Tibial nerve (tissue), 4 donors: ENCODE measurements at regions not wholly inside any gene's neighbourhood (a gene's known extent, or its start where the extent isn't known, plus 50 kb on each side); places are given as distances from the start of the nearest gene placed in this dataset.

ENCODE experiments used
- DNase-seq, 2 donors: peaks; one replicate each; pipeline ENCODE4 v3.0.0-alpha.2; 2019; ENCODE audit warnings: low spot score in 2 of 2
- H3K27ac ChIP-seq, 4 donors: fragments of 200-600 bp; sonication (generic) in 3 of 4; one replicate each; pipeline ENCODE4 v1.5.1; 2017 to 2019; ENCODE audit warnings: mild to moderate bottlenecking in 1 of 4
- H3K27me3 ChIP-seq, 2 donors: fragments of 200-600 bp; sonication (generic) in 1 of 2; one replicate each; pipeline versions ENCODE4 v1.5.1 to v1.6.0; 2017 to 2019
- H3K36me3 ChIP-seq, 3 donors: fragments of 200-600 bp; sonication (generic); one replicate each; pipeline ENCODE4 v1.5.1; 2018 to 2019
- H3K4me1 ChIP-seq, 4 donors: fragments of 200-600 bp; sonication (generic) in 3 of 4; one replicate each; pipeline ENCODE4 v1.5.1; 2017 to 2019
- H3K4me3 ChIP-seq, 4 donors: fragments of 200-600 bp; sonication (generic) in 3 of 4; one replicate each; pipeline ENCODE4 v1.5.1; 2017 to 2019; ENCODE audit warnings: mild to moderate bottlenecking in 1 of 4, moderate library complexity in 1 of 4
- H3K9me3 ChIP-seq, 4 donors: fragments of 200-600 bp; sonication (generic) in 3 of 4; one replicate each; pipeline ENCODE4 v1.5.1; 2017 to 2019
- CTCF ChIP-seq, 5 experiments: fragments of 200-600 bp in 3 of 5; fragments of 450-650 bp in 2 of 5; sonication (generic) in 3 of 5; IDR thresholded peaks; one replicate each; pipeline ENCODE4 v1.5.1; 2016 to 2019; ENCODE audit warnings: antibody characterized with exemption in 5 of 5, mild to moderate bottlenecking in 3 of 5, moderate library complexity in 2 of 5
- EP300 ChIP-seq, 2 donors: sonication (generic); formaldehyde crosslinking; IDR thresholded peaks; one replicate each; pipeline ENCODE4 v1.6.1; 2017; ENCODE audit warnings: antibody characterized with exemption in 2 of 2, mild to moderate bottlenecking in 1 of 2
- POLR2A ChIP-seq, 2 donors: fragments of 450-650 bp; IDR thresholded peaks; one replicate each; pipeline ENCODE4 v1.6.1; 2017; ENCODE audit warnings: antibody characterized with exemption in 2 of 2, mild to moderate bottlenecking in 2 of 2, moderate library complexity in 2 of 2
- WGBS, 2 donors: methylation state at CpG; one replicate each; pipeline ENCODE4 v1.1.5; 2018; 5-methylcytosine and 5-hydroxymethylcytosine counted together

- H3K27ac ChIP-seq: no peak overlapping the region
- TF ChIP-seq POLR2A (IDR thresholded peaks at IDR 0.05): no peak
- TF ChIP-seq EP300 (IDR thresholded peaks at IDR 0.05): no peak
- TF ChIP-seq CTCF (IDR thresholded peaks at IDR 0.05): no peak
- H3K9me3 ChIP-seq: no peaks in the 10 kb centered on the region
- no peak for DNase-seq
- 66 to 75% methylated on average over 4 of the region's 4 CpGs for WGBS, 2 donors
- no peak overlapping the region for H3K4me3 ChIP-seq
- no peaks in the 10 kb centered on the region for H3K27me3 ChIP-seq
- no peaks in the 10 kb centered on the region for H3K36me3 ChIP-seq
- no peaks in the 10 kb centered on the region for H3K4me1 ChIP-seq
Observed at GRCh38 chr1:104946558-104947210, 1197.0 kb downstream of the AMY1C start.

- no peak for TF ChIP-seq POLR2A (IDR thresholded peaks at IDR 0.05)
- no peak for TF ChIP-seq CTCF (IDR thresholded peaks at IDR 0.05)
- TF ChIP-seq EP300 (IDR thresholded peaks at IDR 0.05): no peak
- Histone ChIP-seq H3K27me3 (no peaks in the 10 kb centered on the region), H3K27ac (no peak overlapping the region), H3K4me3 (no peak overlapping the region), H3K9me3 (no peaks in the 10 kb centered on the region), H3K36me3 (no peaks in the 10 kb centered on the region), H3K4me1 (no peaks in the 10 kb centered on the region)
- no peak for DNase-seq
- 60 to 62% methylated on average over 3 of the region's 3 CpGs for WGBS, 2 donors
Observed at GRCh38 chr1:104953555-104953954, 1203.9 kb downstream of the AMY1C start.

GRCh38 chr1:104973516-104973915 lies 1223.8 kb downstream of the AMY1C start:
- Histone ChIP-seq H3K36me3 (no peaks in the 10 kb centered on the region), H3K27me3 (no peaks in the 10 kb centered on the region), H3K9me3 (no peaks in the 10 kb centered on the region), H3K27ac (no peak overlapping the region), H3K4me3 (no peak overlapping the region), H3K4me1 (no peaks in the 10 kb centered on the region)
- 61 to 71% methylated on average over 2 of the region's 2 CpGs for WGBS, 2 donors
- DNase-seq: no peak
- TF ChIP-seq POLR2A (IDR thresholded peaks at IDR 0.05) (no peak), CTCF (IDR thresholded peaks at IDR 0.05) (no peak), EP300 (IDR thresholded peaks at IDR 0.05) (no peak)

- no peaks in the 10 kb centered on the region for H3K27me3 ChIP-seq
- no peaks in the 10 kb centered on the region for H3K36me3 ChIP-seq
- no peaks in the 10 kb centered on the region for H3K4me1 ChIP-seq
- no peak for DNase-seq
- H3K9me3 ChIP-seq: peaks cover 0 to 3% (median 0%) of the 10 kb centered on the region in 4 donors
- H3K27ac ChIP-seq: no peak overlapping the region
- no peak for TF ChIP-seq POLR2A (IDR thresholded peaks at IDR 0.05)
- TF ChIP-seq CTCF (IDR thresholded peaks at IDR 0.05): no peak
- TF ChIP-seq EP300 (IDR thresholded peaks at IDR 0.05): no peak
- no peak overlapping the region for H3K4me3 ChIP-seq
- WGBS, 2 donors: 54 to 62% methylated on average over 1 of the region's 1 CpG
Observed at GRCh38 chr1:104979651-104980050, 1230.0 kb downstream of the AMY1C start.

- no peak overlapping the region for H3K27ac ChIP-seq
- H3K9me3 ChIP-seq: peaks cover 0 to 9% (median 3%) of the 10 kb centered on the region in 4 donors
- no peaks in the 10 kb centered on the region for H3K27me3 ChIP-seq
- WGBS, 2 donors: 66 to 87% methylated on average over 1 of the region's 1 CpG
- no peak for DNase-seq
- H3K36me3 ChIP-seq: no peaks in the 10 kb centered on the region
- no peaks in the 10 kb centered on the region for H3K4me1 ChIP-seq
- no peak overlapping the region for H3K4me3 ChIP-seq
- no peak for TF ChIP-seq EP300 (IDR thresholded peaks at IDR 0.05)
- no peak for TF ChIP-seq POLR2A (IDR thresholded peaks at IDR 0.05)
- no peak for TF ChIP-seq CTCF (IDR thresholded peaks at IDR 0.05)
Observed at GRCh38 chr1:104987210-104987609, 1237.5 kb downstream of the AMY1C start.
